A549 (cell line): ENCODE measurements at regions not wholly inside any gene's neighbourhood (a gene's known extent, or its start where the extent isn't known, plus 50 kb on each side); places are given as distances from the start of the nearest gene placed in this dataset.

Experiments
- CEBPB ChIP-seq, 2 experiments: fragments of >200 bp in 1 of 2; sonication (Bioruptor Twin) in 1 of 2; formaldehyde crosslinking in 1 of 2; IDR thresholded peaks; 2 replicates each; pipeline ENCODE4 v1.6.1; 2012 to 2016
- CTCF ChIP-seq: fragments of >200 bp; sonication (Bioruptor Twin); formaldehyde crosslinking; IDR thresholded peaks from 3 replicates; pipeline ENCODE4 v1.5.1; 2016
- HMGXB4 ChIP-seq: fragments of 250-450 bp; sonication (Bioruptor Pico); IDR thresholded peaks from 2 replicates; pipeline ENCODE4 v1.5.0; 2021; ENCODE audit warnings: mild to moderate bottlenecking, moderate library complexity, borderline replicate concordance
- MAFK ChIP-seq: fragments of 450-650 bp; IDR thresholded peaks from 2 replicates; pipeline ENCODE4 v1.6.1; 2014; ENCODE audit not compliant: partially characterized antibody
- NPAS2 ChIP-seq: fragments of 250-450 bp; sonication (Bioruptor Pico); IDR thresholded peaks from 2 replicates; pipeline ENCODE4 v1.8.0; 2022; ENCODE audit warnings: mild to moderate bottlenecking, moderate library complexity, borderline replicate concordance
- POLR2A ChIP-seq: IDR thresholded peaks from 2 replicates; pipeline ENCODE4 v1.6.1; 2012; ENCODE audit warnings: mild to moderate bottlenecking, low read length
- POLR2AphosphoS2 ChIP-seq: conservative IDR thresholded peaks from 2 replicates; pipeline ENCODE4 v1.6.1; 2012; ENCODE audit warnings: low read length, improper control_type of control experiment, inconsistent platforms
- RAD21 ChIP-seq, 2 experiments: fragments of >200 bp in 1 of 2; sonication (Bioruptor Twin) in 1 of 2; formaldehyde crosslinking in 1 of 2; IDR thresholded peaks in 1 of 2; conservative IDR thresholded peaks in 1 of 2; 2 replicates in 1 of 2; 3 replicates in 1 of 2; pipeline ENCODE4 v1.6.1; 2012 to 2018; ENCODE audit warnings: inconsistent platforms in 1 of 2
- RARB ChIP-seq: fragments of 250-450 bp; sonication (Bioruptor Pico); IDR thresholded peaks from 2 replicates; pipeline ENCODE4 v1.8.0; 2021; ENCODE audit warnings: mild to moderate bottlenecking, moderate library complexity
- TP53 ChIP-seq: fragments of 250-450 bp; sonication (Bioruptor Pico); IDR thresholded peaks from 2 replicates; pipeline ENCODE4 v1.5.0; 2021; ENCODE audit warnings: mild to moderate bottlenecking, moderate library complexity
- ZFP36 ChIP-seq: fragments of 450-650 bp; IDR thresholded peaks from 2 replicates; pipeline ENCODE4 v1.6.1; 2014; ENCODE audit warnings: borderline replicate concordance; ENCODE audit not compliant: partially characterized antibody

- TF ChIP-seq CTCF (no peak), NPAS2 (CRISPR knock-in tag) (no peak), HMGXB4 (no peak), MAFK (no peak), POLR2A (no peak), POLR2AphosphoS2 (no peak), ZFP36 (no peak), TP53 (CRISPR knock-in tag) (no peak), RARB (CRISPR knock-in tag) (no peak), CEBPB (IDR thresholded peaks at IDR 0.05) (no peak), RAD21 (conservative IDR thresholded peaks at IDR 0.05 in 1 of 2, IDR thresholded peaks at IDR 0.05 in 1 of 2) (no peak)
Measured at GRCh38 chr10:78276139-78276538, 242.5 kb downstream of the RPS24 start.
